Activated T-cell treated with anti-CD3 and anti-CD28 coated beads, Interleukin-2, amount 50 U/mL, for 1 hour (primary cell): ENCODE measurements at regions not wholly inside any gene's neighbourhood (a gene's known extent, or its start where the extent isn't known, plus 50 kb on each side); places are given as distances from the start of the nearest gene placed in this dataset.

ENCODE experiments used
- DNase-seq: peaks from one replicate; pipeline ENCODE4 v3.0.0-alpha.2; 2020

DNA sequence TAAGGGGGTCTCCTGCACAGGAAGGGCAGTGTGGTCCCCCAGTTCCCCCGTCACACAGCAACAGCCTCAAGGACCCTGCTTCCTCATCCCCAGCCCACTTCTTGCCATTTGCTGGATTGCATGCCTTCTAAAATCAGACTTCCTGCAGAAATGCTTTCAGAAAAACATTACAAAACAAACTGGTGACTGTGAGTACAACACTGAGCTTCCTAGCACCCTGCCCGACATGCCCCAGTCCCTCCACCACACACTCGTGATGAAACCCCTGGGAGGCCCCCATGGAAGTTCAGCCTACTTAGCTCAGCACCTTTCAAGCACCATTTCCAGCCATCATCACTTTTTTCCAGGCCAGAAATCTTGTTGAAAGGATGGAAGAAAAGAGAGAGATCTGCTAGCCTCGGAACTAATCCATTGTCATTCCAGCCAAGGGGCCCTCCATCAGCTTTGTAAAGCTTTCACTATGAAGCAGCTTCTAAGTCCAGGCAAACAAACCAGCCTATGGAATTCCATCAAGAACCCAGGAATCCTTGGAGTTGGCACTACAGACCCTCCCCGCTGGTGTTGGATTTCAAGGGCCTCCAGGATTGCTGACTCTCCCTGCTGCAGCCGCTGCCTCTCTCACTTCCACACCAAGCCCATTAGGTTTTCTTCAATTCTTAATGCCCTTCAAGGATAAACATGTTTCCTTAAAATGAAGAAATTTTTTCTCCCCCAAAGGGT, 114.6 kb downstream of the C5orf15 start:
- no peak for DNase-seq

DNA sequence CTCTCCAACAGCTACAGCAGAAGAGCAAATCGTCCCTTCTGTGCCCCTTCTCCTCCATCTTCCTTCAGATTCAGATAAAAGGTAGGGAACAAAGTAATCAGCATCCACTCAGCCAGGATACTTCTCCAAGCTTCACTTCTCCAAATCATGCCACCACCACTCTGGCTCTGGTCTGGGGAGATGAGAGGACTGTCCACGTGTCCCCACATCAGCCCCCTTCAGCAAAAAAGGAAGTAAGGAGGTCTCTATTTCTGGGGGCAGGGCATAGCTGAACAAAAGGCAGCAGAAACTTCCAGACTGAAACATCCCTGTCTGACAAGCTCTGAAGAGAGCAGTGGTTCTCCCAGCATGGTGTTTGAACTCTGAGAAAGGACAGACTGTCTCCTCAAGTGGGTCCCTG, 116.9 kb downstream of the C5orf15 start:
- no peak for DNase-seq

DNA sequence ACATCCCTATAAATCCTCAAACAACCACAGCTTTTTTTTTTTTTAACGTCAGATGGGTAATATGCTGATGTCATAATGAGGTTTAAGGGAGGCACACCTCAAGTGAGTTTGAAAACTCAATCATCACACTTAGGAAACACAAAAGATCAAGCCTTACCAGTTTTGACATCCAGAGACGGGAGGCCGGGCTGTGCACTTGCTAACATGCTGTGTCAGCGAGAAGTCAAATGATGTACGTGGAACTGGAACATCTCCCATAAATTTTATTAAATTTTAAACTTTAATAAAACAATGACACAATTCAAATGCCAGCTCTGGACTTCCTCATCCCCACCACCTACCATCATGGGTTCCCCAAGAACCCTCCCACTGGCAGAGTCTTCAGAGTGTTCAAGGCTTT, 117.6 kb downstream of the C5orf15 start:
- no peak for DNase-seq

DNA sequence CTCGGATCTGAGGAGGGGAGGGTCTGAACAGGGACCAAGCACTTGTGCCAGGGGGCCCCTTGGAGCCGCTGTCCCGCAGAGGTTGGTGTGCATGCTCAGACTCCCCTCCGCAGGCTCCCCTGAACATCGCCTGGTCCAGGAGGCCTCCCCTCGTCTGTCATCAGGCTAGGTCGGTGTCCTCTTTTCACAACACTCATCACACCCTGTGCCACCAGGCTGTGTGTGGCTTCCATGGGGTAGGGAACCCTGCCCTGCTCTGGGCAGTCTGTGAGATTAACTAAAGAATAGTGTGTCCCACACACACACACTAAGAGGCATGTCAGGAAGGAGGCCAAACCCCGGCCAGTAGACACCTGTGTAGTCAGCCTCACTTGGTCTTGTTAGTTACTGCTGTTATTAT, 119.3 kb downstream of the C5orf15 start:
- DNase-seq: no peak

DNA sequence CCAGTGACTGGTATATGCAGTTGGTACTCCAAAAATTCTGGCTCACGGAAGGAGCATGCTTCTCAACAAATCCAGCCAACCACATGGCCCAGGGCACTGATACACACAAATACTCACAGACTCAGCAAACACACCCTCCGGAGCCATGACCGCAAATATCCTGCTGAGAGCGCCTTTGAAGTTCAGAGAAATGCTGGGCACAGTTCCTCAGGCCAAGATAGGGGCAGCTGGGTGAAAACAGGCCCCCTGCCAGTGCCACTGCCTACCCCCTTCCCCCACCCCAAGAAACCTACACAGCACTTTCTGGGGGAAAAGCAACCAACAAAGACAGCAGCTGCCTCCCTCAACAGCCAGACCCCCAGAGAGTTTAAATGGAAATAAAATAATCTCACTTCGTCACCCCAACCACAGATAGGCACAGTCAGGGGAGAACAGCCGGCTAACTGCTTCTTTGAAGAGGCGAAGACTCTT, 120.0 kb downstream of the C5orf15 start:
- no peak for DNase-seq

DNA sequence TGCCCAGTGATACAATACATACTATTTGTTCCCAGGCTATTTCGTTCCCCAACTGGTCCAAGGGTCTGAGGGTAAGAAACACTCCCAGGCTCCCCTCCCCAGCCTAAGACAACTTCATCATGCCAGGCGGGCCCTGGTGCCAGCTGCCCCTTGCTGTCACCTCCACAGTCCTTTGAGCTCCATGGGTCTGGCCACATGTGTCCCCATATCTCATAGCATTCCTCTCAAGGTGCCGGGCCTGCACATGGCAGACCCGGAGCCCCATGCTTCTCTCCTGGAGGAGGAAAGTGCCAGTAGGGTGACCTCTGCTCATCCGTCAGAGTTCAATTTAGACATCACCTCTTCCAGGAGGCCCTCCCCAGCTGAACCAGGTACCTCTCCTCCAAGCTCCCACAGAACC, 120.5 kb downstream of the C5orf15 start:
- DNase-seq: no peak

DNA sequence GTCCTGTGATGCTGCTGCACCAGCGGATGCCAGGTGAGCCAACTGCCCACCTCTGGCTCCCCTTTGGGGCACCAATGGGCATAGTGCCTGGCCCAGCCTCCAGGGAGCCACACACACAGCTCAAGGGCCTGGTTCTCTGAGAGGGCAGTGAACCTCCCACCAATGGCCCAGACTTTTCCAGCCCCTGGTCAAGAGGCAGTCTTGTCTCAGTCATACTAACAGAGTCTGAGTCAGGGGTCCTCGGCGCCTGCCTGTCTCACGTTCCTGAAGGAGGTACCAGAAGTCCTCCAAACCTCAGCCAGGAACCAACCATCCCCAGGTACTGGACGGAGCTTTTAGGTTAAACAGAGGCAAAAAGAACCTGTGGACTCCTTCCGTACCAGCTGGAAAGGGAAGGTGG, 121.1 kb downstream of the C5orf15 start:
- DNase-seq: no peak

DNA sequence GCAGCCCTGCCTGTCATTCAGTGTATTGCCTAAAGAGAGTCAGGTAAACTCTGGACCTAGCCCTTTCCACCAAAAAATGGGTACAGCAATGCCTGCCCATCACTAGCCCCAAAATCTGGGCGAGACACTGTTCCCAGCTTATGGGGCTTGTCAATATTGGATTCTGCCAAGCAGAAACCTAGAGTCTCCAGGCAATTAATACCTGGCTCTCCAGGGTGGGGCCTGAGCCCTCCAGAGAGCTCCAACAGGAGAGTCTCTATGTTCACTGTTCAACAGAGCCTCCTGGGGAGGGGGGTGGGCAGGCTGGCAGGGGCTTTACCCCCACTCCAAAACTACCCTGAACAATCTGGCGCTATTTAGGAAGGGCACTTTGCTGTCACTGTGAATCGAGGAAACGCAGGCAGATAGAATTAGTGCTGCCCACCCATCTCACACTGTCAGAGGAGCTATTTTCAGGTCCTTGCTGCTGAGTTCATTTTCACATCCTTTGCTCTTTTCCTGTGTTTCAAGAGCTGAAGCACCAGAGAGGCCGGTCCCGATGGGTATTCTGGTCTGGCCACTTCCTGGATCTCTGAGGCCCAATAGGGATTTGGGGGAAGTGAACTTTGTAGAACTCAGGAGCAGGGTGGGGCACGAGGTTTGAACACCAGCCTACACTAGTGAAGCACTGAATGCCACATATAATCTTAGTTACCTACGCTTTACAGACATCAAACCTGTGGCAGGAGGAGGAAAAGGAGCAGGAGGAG, 121.8 kb downstream of the C5orf15 start:
- DNase-seq: no peak

DNA sequence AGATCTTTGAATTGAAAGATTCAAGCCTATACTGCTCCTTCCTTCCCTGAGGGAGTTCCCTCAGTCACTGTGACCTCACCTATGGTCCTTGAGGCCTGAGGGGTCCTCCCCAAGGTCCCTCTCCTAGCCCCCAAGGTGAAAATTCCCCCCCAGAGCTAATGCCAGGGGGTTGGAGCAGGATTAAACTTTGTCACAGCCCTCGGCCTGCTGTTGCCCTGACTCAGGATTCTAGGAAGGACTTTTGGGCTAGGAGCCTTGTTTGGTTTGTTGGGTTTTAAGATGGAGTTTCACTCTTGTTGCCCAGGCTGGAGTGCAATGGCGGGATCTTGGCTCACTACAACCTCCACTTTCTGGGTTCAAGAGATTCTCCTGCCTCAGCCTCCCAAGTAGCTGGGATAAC, 123.2 kb downstream of the C5orf15 start:
- DNase-seq: no peak

DNA sequence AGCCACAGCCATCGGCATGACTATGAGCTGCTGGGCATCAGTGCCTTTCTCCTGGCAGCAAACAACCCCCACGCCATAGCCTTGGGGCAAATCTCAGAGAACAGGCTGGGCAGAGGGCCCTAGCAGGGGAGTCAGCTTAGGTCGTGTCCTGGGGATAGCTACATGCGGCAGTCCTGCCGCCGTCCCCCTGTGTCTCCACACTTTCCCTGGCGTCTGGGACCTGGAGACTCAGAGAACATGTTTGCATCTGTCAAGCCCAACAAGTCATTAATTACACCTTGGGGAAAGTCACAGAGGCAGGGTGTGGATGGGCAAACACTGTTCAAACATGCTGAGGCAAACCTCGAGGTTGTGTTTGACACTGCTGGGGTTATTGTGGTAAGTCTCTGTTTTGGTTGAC, 123.6 kb downstream of the C5orf15 start:
- no peak for DNase-seq

DNA sequence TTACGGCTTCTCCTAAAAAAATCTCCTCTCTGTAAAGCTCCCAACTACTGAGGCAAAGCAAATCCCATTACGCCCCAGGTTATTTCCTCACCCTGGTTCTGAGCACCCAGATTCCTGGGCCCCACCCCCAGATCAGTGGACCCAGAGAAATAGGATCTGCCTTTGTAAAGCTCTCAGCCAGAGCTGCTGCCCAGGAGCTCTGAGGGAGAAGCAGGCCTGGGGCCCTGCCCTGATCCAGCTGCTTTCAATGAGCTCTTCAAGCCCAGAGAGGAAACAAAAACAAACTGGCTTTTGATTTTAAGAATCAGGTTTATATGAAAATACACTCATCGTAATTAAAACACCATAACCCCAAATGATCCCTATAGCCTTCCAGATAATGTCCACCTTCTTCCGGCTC, 124.5 kb downstream of the C5orf15 start:
- DNase-seq: no peak

DNA sequence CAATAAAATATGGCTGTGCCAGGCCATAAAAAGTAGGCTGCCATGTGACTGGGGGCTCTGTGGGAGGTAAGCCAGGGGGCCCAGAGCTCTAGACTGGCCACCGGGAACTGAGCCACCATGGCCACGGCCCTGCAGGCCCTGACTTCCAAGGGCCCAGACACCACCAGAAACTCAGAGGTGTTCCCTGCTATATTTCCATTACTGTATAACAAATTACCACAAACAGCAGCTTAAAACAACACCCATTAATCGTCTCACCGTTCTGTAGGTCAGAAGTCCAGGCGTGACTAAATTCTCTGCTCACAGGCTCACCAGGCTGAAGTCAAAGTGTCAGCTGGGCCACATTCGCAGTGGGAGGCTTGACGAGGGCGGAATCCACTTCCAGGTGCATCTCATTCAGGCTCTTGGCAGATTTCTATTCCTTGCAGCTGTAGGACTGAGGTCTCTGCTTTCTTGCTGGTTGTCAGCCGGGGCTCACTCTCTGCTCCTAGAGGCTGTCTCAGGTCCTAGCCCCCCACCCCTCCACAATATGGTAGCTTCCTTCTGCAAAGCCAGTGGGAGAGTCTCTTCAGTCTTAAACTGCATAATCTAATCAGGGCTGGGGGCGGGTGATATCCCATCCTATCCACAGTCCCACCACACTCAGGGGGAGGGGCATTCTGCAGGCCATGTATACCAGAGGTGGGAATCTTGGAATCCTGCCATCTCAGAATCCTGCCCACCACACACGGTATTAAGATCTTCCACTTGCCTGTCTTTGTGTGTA, 125.4 kb downstream of the C5orf15 start:
- DNase-seq: no peak

DNA sequence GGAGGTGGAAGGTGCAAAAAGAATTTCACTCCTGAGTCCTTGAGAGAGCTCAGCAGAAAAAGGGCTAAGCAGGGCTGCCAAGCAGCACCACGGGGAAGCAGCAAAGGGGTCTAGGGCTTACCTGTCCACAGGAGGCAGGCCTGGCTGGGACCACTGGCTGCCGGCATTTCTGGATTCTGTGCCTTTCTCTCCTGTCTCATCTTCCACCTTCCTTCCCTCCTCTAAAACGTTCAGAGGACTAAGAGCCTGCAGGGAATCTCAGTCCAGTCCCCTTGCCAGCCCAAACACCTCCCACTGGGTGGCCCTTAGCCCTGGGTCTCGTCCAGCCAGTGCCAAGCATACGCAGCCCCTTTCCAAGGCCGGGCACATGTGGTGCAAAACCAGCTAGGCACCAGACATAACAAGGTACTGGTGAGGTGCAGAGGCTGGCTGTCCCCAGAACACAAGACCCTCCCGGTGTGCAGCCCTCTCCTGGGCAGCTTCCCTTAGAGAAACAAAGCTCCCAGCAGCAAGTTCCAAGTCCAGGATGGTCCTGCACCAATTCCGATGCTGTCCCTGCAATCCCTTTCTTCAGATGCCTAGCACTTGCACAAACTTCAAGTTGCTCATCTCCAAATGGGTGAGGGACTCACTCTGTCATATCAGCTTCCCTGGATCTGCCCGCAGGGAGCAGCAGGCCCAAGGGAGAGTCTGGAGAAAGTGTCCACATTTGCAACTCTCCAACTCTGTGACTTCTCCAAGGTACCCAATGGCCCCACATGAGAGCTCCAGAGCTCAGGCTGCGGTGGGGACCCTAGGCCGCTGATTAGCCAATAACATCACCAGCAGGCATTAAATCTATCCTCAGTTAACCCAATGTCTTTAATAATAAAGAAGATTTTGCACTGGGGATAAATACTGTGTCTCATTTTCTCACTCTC, 126.3 kb downstream of the C5orf15 start:
- DNase-seq: no peak

DNA sequence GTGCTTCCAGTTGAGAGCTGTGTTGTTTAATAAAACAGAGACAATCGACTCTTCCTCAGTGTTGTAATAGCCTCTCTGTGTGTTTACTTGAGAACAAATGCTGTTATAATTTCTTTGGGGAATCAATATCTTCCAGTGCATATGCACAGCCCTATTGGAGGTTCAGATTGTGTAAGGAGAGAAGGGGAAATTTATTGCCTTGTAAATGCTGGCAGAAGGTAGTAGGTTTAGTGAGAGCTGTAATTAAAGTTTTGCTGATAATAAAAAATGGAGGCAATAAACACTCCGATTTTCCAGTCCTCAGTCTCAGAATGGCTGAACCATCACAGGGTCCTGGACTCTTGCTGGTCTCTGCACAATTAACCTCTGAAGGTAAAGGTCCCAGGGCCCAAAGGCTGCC, 128.3 kb downstream of the C5orf15 start:
- DNase-seq: no peak

DNA sequence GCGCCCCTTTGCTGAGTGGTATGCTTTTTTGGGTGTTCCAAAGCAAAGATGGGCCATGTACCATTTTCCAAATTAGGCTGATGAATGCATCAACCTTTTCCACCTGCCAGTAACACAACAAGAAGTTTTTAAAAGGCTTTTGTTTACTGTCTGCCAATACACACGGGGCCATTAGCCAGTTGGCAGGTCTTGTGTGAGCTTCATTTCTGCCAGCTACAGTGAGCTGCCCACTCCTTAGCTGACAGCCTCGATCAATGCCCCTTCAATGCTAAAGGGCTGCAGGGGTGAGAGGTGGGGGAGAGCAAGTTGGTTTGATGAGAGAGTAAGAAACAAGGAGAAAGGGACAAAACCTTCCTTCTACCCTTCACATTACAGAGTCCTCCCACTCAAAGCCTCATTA, 128.7 kb downstream of the C5orf15 start:
- no peak for DNase-seq

DNA sequence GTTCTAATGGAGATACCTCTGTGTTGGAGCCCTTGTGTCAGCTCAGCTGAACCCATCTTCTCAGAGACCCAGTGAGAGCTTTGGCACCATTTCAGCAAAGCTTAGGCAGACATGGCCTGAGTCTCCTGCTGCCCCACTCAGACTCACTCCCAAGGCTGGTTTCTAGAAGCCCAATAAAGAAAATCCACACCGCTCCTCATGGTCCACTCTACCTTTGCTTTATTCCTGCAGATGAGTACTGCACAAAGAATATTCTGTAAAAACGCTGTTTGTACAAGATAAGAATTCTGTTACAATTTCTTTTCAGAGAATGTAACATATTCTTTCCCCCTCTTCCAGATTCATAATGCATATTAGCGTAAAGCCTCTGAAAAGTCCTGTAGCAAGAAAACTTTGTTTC, 129.3 kb downstream of the C5orf15 start:
- DNase-seq: no peak

DNA sequence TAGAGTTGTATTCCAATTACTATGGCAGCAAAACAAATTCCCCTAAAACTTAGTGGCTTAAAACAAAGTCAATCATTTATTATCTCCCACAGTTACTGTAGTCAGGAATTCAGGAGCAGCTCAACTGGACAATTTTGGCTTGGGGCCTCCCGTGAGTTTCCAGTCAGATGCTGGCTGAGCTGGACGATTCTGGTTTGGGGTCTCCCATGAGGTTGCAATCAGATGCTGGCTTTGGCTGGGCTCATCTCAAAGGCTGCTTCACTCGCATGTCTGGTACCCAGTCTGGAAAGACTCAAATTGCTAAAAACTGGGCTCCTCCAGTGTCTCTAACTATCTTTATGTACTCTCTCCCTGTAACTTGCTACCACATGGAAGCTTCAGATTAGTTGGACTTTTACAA, 130.1 kb downstream of the C5orf15 start:
- no peak for DNase-seq

DNA sequence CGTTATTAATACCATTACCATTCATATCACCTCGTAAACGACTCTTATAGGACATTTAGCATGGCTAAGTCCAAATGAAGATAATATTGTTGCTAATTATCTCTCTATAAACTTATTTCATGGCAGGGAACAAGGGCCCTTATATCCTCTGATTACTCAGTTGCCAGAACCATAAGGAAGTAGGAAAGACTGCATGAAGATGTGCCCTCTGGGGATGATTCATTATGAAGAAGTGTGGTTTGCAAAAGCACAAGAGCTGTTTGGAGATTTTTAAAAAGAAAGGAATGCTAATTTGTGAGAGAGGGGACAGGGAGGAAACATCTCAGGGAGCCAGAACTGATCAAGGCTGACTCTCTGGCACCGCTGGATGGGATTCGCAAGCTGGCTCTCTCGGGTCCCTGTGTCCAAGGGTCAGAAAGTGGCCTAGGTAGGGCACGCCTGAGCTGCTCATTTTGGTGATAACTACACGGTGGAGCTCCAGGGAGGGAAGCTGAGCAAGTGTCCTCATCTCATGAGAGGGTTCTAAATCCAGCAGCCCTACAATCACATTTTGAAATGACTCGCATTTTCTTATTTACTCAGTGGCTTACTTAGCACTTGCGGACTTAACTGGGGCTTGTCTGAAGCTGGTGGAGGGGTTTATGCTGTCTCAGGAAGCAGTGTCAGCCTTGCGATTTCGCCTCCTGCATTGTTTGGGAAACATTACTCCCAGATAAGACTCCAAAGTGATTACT, 136.8 kb downstream of the C5orf15 start:
- no peak for DNase-seq

DNA sequence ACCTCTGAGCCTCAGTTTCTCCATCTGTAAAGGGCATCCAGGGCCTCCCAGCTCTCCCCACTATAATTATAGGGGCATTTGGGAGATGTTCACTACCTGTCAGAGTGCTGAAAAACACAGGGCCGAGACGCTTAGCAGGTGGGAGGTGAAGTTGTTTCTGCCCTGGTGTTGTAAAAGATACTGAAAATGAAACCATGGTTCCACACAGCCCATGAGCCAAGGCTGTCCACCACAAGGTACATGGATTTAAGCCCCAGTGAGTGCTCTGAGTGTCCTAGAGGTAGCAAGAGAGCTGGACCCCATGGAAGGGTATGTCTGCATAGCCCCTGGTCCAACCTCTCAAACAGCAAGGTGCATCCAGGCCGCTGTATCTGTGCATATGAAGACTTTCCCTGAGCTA, 137.5 kb downstream of the C5orf15 start:
- DNase-seq: no peak

DNA sequence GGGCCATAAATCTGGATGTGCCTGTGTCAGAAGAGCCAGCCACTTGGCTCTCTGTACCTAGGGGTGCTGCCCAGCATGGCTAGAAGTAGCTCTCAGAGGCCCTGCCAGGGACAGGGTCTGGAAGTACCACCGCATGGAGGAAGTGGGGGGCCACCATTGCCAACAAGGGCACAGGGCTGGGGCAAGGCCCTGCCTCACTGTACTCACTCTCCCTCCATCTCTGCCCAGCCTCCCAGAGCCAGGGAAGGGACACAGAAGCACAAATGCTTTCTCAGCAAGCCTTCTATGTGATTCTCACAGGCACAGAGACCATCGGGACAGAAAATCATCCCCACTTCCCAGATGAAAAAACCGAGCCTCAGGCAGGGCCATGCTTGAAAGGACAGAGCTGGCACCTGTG, 138.1 kb downstream of the C5orf15 start:
- DNase-seq: no peak

DNA sequence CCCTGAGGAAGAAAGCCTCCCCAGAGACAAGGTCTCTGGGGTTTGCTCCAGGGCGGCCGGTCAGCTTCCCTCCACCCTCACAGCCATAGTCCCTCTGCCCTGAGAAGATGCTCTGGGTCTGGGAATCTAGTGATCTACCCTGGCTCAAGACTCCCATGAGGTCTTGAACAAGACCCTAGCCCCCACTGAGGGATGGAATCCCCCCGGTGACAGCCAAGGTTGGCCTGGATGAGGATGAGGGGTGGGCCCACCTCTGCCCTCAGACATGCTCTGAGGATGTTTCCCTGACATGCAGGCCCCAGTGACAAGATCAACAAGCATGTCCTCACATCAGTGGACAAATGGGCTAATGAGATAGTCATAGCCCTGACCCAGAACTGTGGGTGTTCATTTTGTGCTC, 138.6 kb downstream of the C5orf15 start:
- no peak for DNase-seq

DNA sequence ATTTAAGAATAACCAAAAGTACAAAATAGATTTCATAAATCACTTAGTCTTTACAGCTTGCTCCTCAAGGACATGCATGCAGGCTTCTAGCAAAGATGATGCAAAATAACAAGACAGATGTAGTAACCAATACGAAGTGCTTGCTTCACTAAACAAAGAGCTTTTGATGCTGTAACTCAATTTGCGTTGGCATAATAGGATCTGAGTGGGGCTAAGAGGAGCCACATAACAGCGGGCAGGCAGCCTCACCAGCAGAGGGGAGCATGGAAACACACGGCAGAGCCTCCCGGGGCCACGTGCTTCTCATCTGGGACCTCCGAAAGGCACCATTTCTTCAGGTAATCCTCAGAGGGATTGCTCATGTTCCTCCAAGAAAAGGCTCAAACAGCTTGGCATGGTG, 139.7 kb downstream of the C5orf15 start:
- DNase-seq: no peak
